PC-3 (cell line): ENCODE measurements at regions not wholly inside any gene's neighbourhood (a gene's known extent, or its start where the extent isn't known, plus 50 kb on each side); places are given as distances from the start of the nearest gene placed in this dataset.

ENCODE experiments used
- CTCF ChIP-seq: fragments of 300-600 bp; sonication (generic); conservative IDR thresholded peaks from 2 replicates; pipeline ENCODE4 v1.5.1; 2017; ENCODE audit warnings: antibody characterized with exemption, low read depth, mild to moderate bottlenecking, low read length
- EZH2 ChIP-seq: fragments of 300-600 bp; sonication (generic); IDR thresholded peaks from one replicate; pipeline ENCODE4 v1.6.1; 2017; ENCODE audit warnings: antibody characterized with exemption, mild to moderate bottlenecking, low read length; ENCODE audit not compliant: unreplicated experiment
- EZH2phosphoT487 ChIP-seq: fragments of 300-600 bp; sonication (generic); IDR thresholded peaks from 2 replicates; pipeline ENCODE4 v1.6.1; 2018; ENCODE audit warnings: mild to moderate bottlenecking, antibody characterized with exemption, low read length, borderline replicate concordance

- TF ChIP-seq EZH2: no peak
- TF ChIP-seq CTCF: no peak
- no peak for TF ChIP-seq EZH2phosphoT487
Observed at GRCh38 chr20:25867776-25868649, 171.4 kb upstream of the ZNF337 start.
